HCEC 1CT (cell line): ENCODE measurements at regions not wholly inside any gene's neighbourhood (a gene's known extent, or its start where the extent isn't known, plus 50 kb on each side); places are given as distances from the start of the nearest gene placed in this dataset.
A peak's percentile ranks its signal among the peaks of the same experiment; 100 is the strongest.

Source experiments
- DNase-seq: peaks from one replicate; pipeline ENCODE4 v3.0.0-alpha.2; 2017

DNA sequence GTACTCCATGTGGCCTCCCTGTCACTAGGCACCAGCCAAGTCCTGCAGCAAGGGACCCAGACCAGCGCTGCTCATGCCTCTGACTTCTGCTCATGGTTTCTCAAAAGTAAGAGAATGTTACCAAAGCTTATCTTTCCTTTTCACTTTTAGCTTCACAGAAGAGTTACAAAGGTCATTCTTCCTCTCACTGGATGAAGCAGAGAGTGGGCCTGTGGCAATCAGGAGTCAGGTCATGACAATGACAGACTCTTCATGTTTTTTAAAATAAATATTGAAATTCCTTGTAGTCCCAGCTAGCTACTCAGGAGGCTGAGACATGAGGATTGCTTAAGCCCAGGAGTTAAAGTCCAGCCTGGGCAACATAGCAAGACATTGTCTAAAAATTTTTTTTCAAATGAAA is 126.1 kb downstream of the OSR1 start:
- DNase-seq = no peak

DNA sequence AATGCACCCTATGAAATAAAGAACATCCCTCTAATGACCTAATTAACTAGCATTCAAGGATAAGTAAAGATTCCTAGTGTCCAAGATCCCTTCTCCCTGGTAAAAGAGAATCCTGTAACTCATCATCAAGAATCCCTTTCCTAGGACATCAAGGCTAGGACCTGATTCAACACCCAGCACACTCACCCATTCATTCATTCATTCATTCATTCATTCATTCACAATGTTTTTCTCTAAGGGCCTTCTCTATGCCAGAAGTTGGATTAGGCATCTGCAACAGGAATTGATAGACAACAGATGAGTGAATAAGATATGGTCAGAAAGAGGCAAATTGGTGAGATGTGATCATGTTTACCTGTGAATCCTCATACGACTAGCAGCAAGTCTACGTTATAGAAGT is 126.8 kb downstream of the OSR1 start:
- DNase-seq = no peak

DNA sequence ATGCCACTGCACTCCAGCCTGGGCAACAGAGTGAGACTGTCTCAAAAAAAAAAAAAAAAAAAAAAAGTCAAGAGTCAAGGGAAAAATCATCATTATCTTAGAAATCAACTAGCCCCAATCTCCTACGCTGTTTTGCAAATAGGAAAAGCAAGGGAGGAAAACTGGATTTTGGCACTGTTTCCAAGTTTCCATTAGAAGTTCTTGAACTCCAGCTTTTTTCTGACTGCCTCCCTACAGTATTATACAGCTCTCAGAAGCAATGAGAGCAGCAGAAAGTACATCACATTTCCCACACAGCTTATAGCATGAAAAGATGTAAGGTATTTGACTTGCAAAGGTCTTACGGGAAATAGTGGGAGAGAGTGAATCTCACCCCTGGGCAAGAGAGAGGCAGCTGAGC is 127.8 kb downstream of the OSR1 start:
- DNase-seq = no peak

DNA sequence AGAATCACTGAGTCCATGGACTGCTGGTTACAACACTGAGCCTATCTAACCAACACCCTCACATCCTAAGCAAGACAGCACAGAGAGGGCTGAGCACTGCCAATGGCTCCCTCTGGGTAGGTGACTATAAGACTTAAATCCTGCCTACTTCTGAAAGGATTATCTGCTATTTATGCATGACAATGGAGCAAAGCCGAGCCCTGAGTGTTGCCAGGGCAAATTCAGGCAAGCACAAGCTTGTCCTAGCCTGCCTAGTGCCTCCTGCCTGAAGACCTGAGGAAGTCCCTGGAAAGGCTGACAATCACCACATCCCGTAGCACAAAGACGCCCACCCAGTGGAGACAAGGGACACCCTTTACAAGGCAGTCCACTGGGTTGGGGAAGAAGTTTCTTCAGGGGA is 129.7 kb downstream of the OSR1 start:
- DNase-seq = no peak

DNA sequence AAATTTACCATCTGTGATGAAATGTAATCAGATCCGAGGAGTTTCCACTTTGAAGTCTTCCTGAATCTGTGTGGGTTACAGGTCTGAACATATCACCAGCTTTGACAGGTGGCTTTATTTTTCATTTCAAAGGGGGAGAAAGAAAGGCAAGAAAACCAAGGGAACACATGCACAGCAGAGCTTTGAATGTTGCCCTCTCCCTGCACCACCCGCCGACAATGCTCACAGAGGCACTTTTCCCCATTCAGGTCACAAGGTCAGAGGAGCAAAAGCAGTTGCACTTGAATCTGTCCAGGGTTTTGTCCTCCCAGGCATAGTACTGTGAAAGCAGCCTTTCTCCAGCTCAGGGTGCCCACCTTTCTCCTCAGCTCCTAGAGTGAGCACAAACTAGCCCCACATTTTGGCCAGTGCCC is 130.2 kb downstream of the OSR1 start:
- no peak for DNase-seq

DNA sequence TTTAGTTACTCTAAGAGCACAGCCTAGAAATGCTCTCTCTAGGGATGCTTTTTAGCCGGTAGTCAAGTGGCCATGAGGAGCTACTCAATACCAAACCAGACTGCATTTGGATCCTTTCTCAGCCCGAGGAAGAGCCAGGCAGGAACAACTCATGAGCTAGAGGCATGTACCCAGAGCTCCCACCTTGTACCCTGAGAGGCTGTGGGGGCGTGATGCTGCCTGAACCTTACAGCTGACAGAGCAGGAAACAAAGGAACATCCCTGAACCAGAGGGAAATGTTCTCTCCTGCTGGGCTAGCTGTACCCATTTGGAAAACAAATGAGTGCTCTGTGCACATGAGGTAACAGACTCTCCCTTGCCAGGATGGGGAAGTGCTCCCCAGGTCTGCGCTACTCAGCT is 131.6 kb downstream of the OSR1 start:
- no peak for DNase-seq

DNA sequence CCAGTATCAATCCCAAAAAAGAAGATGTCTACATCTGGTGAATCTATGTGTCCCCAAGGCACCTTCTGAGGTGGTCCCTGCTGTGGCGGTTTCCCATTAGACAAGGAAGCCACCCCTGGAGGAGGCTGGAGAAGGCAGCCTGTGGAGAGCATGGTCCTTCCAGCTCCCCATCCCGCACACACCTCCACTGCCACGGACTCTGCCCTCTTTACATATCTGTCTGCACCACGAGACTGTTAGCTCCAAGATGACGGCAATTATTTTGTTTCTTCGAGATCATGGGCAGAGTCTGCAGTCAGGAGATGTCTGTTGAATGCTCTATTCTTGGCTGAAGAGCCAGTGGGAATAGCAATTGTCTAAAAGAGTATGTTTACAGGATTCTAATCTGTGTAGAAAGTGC is 132.0 kb downstream of the OSR1 start:
- DNase-seq = no peak

DNA sequence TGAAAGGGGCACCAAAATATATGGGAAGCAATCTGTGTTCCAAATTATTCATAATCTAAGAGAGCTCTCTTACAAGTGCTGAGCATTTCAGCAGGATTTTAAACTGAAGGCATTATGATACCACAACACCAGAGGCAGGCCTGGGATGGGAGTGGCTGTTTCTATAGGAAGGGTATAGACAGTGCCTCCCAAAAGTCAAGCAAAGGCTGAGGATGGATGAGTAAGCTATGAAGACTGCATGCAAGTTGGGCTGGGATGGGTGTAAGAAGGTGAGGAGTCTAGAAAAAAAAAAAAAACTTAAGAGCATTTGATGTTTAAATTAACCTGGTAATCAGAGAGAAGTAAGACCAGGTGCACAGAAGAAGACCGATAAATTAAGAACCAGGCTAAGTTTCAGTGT is 132.5 kb downstream of the OSR1 start:
- DNase-seq = no peak

DNA sequence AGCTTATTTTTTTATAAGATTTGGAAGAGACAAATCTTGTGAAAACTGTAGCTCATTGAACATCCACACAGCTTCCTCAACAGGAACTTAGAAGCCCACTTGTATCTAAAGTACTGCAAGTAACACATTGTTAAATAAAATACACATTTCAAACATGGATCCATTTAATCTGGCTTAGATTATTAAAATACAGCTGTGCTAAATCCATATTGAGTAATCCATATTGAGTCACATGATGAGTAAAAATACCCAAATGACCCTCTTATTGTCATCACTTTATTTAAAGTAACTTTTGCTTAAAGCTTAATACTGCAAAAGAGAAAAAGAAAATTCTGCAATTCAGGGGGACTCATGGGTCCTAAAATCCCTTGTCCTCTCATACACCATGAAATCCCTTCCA is 133.3 kb downstream of the OSR1 start:
- DNase-seq = peak; percentile 13

DNA sequence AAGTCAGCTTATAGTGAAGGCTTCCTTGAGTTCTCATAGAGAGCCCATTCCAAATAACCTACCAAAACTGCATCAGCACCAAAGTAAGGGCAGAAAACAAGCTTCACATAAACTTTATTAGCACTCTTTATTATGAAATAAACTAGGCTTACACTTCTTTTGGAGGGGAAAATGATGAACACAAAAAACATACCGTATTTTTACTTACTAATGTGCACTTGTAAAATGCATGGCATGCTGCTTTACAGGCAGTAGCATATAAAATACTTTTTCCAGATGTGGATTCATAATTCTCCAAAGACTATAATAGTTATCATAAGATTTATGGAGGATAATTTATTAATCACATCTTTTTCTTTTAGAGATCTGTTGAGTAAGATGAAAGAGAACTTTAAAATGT is 133.9 kb downstream of the OSR1 start:
- no peak for DNase-seq

DNA sequence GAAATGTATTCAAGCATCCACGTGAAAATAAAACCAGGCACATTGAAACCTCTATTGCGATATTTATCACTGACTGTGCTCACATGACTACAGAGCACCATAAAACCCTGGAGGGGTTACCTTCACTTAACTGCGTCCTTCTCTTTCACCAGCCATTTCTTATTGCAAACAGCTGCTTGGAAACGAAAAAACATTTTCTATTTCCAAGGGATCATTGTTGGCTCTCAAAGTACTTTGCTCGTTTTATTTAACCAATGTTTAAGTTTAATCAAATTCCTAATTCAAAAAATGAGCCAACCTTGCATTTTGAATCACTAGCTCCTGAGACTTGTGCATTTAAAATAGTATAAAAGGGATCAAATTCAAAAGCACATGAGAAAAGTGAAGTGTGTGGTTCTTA is 134.4 kb downstream of the OSR1 start:
- no peak for DNase-seq

DNA sequence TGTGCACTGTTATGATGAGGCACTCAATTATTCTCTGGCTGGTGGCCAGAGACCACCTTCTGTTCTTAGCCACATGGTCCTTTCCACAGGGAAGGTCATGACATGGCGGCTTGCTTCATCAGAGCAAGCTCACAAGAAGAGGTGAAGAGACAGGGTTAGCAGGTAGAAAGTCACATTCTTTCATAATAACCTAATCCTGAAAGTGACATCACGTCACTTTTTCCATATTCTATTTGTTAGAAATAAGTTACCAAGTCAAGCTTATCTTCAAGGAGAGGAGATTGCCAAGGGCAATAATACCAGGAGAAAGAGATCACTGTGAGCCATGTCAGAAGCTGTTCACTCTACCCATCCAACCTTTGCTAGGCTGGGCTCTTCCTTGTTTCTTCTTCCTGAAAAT is 139.4 kb downstream of the OSR1 start:
- DNase-seq = no peak

DNA sequence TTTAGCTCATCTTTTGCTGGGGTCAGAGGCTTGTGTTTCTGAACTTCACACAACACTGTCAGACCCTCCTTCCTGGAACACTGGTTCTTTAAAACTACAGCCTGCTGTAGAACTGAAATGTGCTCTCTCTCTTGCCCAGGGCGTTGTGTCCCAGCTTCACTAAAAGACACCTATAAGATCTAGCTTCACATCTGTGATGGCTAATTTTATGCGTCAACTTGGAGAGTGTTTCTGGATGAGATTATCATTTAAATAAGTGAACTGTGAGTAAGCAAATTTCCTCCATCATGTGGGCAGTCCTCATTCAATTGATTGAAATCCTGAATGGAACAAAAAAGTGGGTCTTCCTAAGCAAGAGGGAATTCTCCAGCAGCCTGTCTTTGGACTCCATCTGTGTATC is 140.3 kb downstream of the OSR1 start:
- DNase-seq = no peak

DNA sequence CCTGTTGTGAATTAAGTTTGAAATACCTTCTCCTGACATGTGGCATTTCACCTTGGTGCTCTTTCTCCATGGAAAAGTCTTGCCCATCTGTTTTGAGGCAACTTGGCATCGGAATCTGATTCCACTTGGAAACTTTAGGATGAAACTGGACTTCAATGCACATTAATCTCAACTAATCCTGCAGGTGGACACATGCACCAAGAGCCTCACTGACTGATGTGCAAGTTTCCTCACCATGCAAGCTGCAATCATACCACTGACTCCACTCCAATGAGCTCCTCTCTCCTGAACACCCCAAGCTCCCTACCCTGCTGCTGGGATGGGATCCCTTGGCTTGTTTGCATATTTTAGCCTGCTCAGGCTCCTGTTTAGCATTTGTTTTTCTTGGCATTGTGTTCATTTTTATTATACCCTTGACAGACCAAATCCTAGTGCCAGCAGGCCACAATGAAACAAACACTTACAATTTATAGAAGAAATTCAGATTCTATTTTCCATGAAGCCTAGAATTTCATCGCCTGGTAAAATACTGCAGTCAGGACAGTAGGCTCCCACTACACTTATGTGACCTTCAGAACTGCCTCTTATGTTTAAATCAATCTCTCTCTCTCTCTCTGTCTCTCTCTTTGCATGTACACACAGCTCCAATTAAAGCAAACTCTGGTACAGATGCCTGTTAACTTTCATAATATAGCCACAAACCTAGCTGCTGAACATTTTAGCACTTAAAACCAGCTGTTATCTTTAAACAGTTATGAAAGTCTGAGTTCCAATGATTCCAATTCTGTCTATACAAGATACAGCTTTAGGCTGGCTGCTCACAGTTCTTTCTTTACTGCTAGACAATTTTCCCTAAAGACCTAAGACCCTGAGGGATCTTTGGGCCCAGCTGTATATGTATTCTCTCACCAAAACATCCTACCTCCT is 141.5 kb downstream of the OSR1 start:
- DNase-seq = no peak

DNA sequence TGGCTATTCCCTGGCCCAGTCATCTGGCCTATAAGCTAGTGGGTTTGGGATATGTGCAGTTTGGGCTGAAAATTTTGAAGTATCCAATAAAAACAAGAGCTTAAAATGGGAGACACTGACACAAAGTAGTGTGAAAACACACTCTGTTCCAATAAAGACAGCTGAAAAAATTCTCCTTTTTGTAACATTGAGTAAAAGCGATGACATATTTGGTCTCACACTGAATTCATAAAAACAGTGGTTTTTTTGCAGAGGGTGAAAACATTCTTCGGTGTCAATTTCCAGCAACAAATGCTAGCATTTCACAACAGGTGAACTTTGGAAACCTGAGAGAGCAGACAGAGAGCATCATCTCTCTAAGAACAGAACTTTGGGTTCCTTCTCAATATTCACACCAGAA is 142.2 kb downstream of the OSR1 start:
- no peak for DNase-seq

DNA sequence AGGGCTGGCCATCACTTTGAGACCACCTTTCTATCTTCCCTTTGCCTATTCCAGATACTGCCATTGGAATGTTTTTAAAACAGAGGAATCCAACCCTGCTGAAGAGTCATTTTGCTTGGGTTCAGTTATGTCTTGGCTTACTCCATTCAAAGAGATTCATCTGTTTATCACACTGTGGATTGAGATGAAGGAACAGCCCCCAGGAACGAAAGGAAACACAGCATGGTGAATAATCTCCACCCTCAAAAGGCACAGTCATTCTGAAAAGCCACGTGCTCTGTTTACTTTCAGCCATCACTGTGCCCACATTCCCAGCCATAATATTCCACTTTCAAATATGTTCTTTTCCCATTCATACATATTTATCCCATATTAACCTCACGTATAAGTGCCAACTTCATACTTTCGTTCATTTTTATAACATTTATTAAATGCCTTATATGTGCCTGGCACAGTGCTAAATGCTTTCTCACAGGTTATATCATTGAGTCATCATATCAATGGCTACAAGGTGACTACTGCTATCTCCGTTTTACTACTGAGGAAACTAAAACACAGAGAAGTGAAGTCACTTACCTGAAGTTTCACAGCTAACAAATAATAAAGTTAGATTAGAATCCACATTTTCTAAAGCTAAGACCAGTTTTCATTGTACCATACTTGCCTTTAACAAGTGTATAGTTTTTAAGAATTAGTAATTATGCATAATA is 143.6 kb downstream of the OSR1 start:
- no peak for DNase-seq

DNA sequence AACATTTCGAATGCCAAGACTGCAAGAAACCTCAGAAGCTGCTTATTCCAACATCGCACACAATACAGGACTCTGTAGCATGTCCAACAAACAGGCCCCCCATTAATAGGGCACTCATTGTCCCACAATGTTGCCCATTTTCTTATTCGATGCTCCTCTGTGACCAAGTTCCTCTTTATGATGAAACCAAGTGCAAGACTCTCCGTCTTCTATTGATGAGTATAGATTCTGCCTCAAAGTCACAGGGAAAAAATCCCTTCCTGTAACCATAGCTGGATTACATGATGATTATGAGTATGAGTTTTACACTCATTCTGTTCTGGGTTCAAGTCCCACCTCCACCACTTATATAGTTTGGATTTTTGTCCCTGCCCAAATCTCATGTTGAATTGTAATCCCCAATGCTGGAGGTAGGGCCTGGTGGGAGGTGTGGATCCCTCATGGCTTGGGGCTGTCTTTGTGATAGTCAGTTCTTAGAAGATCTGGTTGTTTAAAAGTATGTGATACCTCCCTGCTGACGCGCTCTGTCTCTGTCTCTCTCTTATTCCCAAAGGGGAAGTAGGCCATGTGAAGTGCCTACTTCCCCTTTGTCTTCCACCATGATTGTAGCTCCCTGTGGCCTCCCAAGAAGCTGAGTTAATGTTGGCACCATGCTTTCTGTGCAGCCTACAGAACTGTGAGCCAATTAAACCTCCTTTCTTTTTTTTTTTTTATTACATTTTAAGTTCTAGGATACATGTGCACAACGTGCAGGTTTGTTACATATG is 148.7 kb downstream of the OSR1 start:
- no peak for DNase-seq

DNA sequence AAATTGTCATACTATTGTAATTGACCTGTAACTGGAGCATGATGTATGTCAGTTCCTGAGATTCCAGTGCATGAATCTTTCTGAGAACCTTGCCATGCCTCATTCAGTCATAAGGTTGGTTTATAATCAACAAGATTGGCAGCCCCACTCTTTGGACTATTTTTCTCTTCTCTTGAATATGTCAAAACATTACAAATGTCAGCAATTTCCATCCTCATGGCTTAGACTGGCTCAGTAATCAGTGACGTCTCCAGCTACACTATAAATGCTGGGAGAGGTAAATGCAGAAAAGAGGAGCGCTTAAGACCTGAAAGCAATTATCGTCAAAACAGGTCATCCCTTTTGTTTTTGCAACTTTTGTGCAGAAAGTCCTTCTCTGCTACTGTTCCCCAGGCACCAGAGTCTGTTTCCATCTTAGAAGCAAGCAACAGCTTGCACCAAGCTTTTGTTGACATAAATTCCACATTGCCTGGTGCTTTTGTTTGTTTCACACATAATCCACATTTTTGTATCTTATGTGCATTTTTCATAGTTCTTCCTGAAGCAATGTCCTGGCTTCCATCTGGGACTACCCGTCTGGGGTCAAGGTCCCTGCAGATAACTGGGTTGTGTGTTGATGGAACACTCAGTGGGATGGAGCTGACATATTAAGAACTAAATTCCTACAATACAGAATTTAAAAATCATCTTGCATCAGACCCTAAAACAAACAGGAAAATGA is 149.8 kb downstream of the OSR1 start:
- DNase-seq = no peak

DNA sequence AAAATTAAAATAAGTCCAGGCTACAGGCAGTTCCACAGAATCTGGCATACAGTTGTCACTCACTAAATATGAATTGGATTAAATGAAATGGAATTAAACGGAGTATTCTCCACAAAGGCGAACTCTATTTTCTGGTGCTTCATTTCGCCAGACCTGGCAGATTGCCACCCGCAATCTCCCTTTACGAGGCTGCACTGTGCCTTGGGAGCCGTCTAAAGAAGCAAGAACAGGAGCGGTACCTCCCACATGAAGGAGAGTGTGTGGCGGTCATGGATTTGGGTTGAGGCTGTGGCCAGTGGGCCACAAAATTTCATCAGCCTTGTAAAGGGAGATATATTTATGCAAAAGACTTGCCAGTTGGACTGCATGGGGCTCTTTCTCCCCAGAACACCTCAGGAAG is 151.0 kb downstream of the OSR1 start:
- no peak for DNase-seq

DNA sequence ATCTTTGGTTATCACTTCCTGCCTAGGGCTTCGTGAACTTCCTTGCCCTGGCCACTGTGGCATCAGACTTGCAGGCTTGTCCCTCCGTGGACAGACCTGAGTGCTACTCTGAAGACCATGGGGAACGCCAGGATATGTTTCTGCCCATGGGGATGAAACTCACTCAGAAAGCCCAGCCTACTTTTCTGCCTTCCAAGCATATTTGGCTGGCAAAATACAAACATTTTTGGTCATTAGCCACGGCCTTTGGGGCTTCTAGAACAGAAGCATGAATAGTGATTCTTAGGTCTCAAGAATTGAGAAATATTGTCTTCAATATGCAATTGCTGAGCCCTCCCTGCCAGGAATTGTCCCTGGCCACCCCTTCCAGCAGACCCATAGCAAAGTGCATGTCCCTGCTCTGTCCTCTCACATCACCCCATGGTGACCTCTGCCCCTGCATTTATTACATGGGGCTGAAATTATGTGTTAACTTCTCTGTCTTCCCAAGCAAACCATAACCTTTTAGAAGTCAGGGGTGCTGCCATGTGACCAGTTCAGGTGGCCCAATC is 152.4 kb downstream of the OSR1 start:
- DNase-seq = no peak

DNA sequence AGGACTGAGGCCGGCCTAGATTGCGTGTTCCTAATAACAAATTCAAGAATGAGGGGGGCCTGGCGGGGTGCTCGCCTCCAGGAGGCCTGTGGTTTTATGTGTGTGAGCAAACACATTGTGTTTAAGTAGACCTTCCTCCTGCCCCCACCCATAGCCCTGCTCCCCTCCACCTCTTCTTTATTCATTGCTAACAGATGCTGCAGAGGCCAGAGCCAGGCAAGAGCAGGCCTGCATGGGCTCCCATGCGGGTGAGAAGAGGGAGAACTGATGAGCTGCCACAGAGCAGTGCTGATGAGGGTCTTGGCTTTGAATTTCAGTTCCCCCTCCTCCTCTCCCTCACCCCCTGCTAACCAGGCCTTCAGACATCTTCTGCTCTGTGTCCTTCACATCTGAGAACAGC is 154.6 kb downstream of the OSR1 start:
- no peak for DNase-seq

DNA sequence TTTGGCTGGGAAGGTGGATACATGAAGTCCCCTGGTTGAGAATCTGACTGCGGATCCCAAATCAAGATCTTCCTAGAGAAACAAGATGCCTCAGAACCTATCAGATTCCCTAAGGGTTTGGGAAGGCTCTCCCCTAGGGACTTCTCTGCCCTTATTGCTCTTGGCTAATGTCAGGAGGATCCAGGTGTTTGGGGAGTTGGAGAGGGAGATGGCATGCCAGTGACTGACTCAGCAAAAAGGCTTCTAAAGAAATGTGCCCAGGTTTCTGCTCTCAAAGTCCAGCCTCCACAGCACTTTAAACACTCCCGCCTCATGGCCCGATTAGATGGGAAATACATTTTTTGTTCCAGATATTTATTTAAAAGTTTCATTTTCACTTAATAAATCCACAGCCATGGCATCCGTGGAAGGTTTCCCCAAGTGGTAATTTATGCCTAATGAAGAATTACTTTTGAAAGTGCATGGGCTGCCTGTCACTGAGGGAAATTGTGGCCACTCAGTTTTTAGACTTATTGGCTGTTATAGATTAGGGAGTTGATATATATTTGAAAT is 156.4 kb downstream of the OSR1 start:
- no peak for DNase-seq
